HuH-7 (cell line): ENCODE measurements at regions not wholly inside any gene's neighbourhood (a gene's known extent, or its start where the extent isn't known, plus 50 kb on each side); places are given as distances from the start of the nearest gene placed in this dataset.
"Not testable (repeated sequence)": the region's sequence is repeated elsewhere in the genome, so short reads cannot be mapped to it uniquely, and the experiment has no call there.

Experiments used
- DNase-seq: peaks from one replicate; pipeline ENCODE4 v3.0.0; 2011; ENCODE audit warnings: low spot score

- no peak for DNase-seq
Observed at GRCh38 chr2:145752091-145752806, 1232.3 kb upstream of the ZEB2 start.

GRCh38 chr2:145751629-145752028, 1231.7 kb upstream of the ZEB2 start:
- no peak for DNase-seq

GRCh38 chr2:145751155-145751554, 1231.2 kb upstream of the ZEB2 start:
- DNase-seq: no peak

GRCh38 chr2:145750612-145751011, 1230.7 kb upstream of the ZEB2 start:
- DNase-seq: no peak

GRCh38 chr2:145750144-145750543, 1230.2 kb upstream of the ZEB2 start:
- no peak for DNase-seq

- DNase-seq: no peak
Observed at GRCh38 chr2:145749556-145749955, 1229.6 kb upstream of the ZEB2 start.

GRCh38 chr2:145748927-145749326, 1229.0 kb upstream of the ZEB2 start:
- DNase-seq: no peak

- DNase-seq: no peak
Observed at GRCh38 chr2:145747715-145748114, 1227.8 kb upstream of the ZEB2 start.

- not testable (repeated sequence) for DNase-seq
Observed at GRCh38 chr2:145745387-145745721, 1225.4 kb upstream of the ZEB2 start.

GRCh38 chr2:145744541-145745386, 1224.8 kb upstream of the ZEB2 start:
- DNase-seq: no peak

- no peak for DNase-seq
Observed at GRCh38 chr2:145743011-145743410, 1223.1 kb upstream of the ZEB2 start.

- DNase-seq: no peak
Observed at GRCh38 chr2:145741636-145742035, 1221.7 kb upstream of the ZEB2 start.

GRCh38 chr2:145741181-145741580, 1221.3 kb upstream of the ZEB2 start:
- DNase-seq: no peak

- no peak for DNase-seq
Observed at GRCh38 chr2:145740302-145740701, 1220.4 kb upstream of the ZEB2 start.

- DNase-seq: no peak
Observed at GRCh38 chr2:145739681-145740080, 1219.8 kb upstream of the ZEB2 start.

- no peak for DNase-seq
Observed at GRCh38 chr2:145736871-145737270, 1217.0 kb upstream of the ZEB2 start.

- no peak for DNase-seq
Observed at GRCh38 chr2:145731467-145731866, 1211.5 kb upstream of the ZEB2 start.

GRCh38 chr2:145729993-145730770, 1210.3 kb upstream of the ZEB2 start:
- no peak for DNase-seq

GRCh38 chr2:145729481-145729880, 1209.6 kb upstream of the ZEB2 start:
- no peak for DNase-seq

- no peak for DNase-seq
Observed at GRCh38 chr2:145728511-145728910, 1208.6 kb upstream of the ZEB2 start.

GRCh38 chr2:145725876-145726275, 1206.0 kb upstream of the ZEB2 start:
- DNase-seq: no peak

- no peak for DNase-seq
Observed at GRCh38 chr2:145724311-145724898, 1204.5 kb upstream of the ZEB2 start.
